Neural crest cell (in vitro differentiated cells): ENCODE measurements at regions not wholly inside any gene's neighbourhood (a gene's known extent, or its start where the extent isn't known, plus 50 kb on each side); places are given as distances from the start of the nearest gene placed in this dataset.
"Not testable (repeated sequence)": the region's sequence is repeated elsewhere in the genome, so short reads cannot be mapped to it uniquely, and the experiment has no call there.

Experiments
- DNase-seq: peaks from one replicate; pipeline ENCODE4 v3.0.0; 2021; ENCODE audit warnings: low read depth, mixed read lengths, low spot score
- H3K27ac Mint-ChIP-seq: one replicate; pipeline ENCODE4 v1.8.0; 2021; ENCODE audit warnings: mild to moderate bottlenecking, mixed read lengths; ENCODE audit not compliant: unreplicated experiment
- H3K27me3 Mint-ChIP-seq: 2 replicates; pipeline ENCODE4 v1.8.0; 2021; ENCODE audit warnings: low read depth, mild to moderate bottlenecking, mixed read lengths
- H3K36me3 Mint-ChIP-seq: 2 replicates; pipeline ENCODE4 v1.8.0; 2021; ENCODE audit warnings: low read depth, mild to moderate bottlenecking, mixed read lengths
- H3K4me1 Mint-ChIP-seq: 2 replicates; pipeline ENCODE4 v1.8.0; 2021; ENCODE audit warnings: mixed read lengths
- H3K4me3 Mint-ChIP-seq: one replicate; pipeline ENCODE4 v1.8.0; 2021; ENCODE audit warnings: mild to moderate bottlenecking, mixed read lengths
- H3K9me3 Mint-ChIP-seq: 2 replicates; pipeline ENCODE4 v1.8.0; 2021; ENCODE audit warnings: mixed read lengths
- CTCF ChIP-seq: fragments of 200-600 bp; sonication (generic); conservative IDR thresholded peaks from 2 replicates; pipeline ENCODE4 v1.5.0; 2021; ENCODE audit warnings: antibody characterized with exemption, mild to moderate bottlenecking

- no peak for TF ChIP-seq CTCF
- Mint-ChIP-seq H3K27me3 (no peaks in the 10 kb centered on the region), H3K27ac (no peak overlapping the region), H3K9me3 (no peaks in the 10 kb centered on the region), H3K4me1 (no peaks in the 10 kb centered on the region), H3K36me3 (no peaks in the 10 kb centered on the region), H3K4me3 (no peak overlapping the region)
- DNase-seq: no peak
Measured at GRCh38 chr21:22351076-22351475, 1352.9 kb downstream of the NCAM2 start.

- Mint-ChIP-seq H3K4me3 (no peak overlapping the region), H3K27ac (no peak overlapping the region), H3K9me3 (no peaks in the 10 kb centered on the region), H3K36me3 (no peaks in the 10 kb centered on the region), H3K27me3 (no peaks in the 10 kb centered on the region), H3K4me1 (no peaks in the 10 kb centered on the region)
- DNase-seq: no peak
- no peak for TF ChIP-seq CTCF
Measured at GRCh38 chr21:22352088-22352487, 1353.9 kb downstream of the NCAM2 start.

DNA sequence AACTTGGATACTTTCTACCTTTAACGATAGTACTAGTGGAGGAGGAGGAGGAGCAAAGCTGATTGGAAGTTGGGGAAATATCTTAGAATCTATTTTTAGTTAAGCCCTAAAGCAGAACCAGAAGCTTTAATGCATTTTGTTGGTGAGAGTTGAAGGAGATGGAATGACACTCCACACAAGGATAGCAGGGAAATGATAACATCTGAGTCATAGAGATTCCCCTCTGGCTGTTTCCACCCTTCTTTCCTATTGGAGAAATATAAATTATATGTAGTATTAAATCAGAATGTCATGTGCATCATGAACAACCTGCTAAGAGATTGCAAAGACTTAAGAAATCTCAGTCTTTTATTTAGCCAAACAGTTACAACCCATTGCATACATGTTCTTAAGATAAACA, 1357.7 kb downstream of the NCAM2 start:
- DNase-seq: no peak
- no peak for TF ChIP-seq CTCF
- H3K4me3 Mint-ChIP-seq: no peak overlapping the region
- H3K4me1 Mint-ChIP-seq: no peaks in the 10 kb centered on the region
- H3K9me3 Mint-ChIP-seq: peaks cover 2% of the 10 kb centered on the region
- no peaks in the 10 kb centered on the region for H3K27me3 Mint-ChIP-seq
- no peaks in the 10 kb centered on the region for H3K36me3 Mint-ChIP-seq
- H3K27ac Mint-ChIP-seq: no peak overlapping the region

DNA sequence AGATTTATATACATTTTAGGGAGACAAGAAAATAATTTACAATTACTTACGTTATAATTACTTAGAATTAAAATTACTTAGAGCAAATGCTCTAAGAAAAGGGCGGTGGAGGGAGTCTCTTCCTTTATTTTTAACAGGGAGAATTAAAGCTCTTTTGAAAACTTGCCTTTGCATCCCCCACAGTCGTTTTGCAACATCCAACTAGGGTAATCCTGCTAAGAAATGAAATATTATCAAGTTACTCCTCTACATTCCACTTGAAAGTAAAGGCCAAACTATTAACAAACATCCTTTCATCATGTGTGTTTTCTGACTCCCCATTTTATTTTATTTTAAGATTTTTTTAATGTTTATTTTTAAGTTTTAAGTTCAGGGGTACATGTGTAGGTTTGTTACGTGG, 1358.5 kb downstream of the NCAM2 start:
- DNase-seq: no peak
- H3K27ac Mint-ChIP-seq: no peak overlapping the region
- H3K9me3 Mint-ChIP-seq: peaks cover 2% of the 10 kb centered on the region
- TF ChIP-seq CTCF: no peak
- H3K4me3 Mint-ChIP-seq: no peak overlapping the region
- no peaks in the 10 kb centered on the region for H3K4me1 Mint-ChIP-seq
- no peaks in the 10 kb centered on the region for H3K36me3 Mint-ChIP-seq
- H3K27me3 Mint-ChIP-seq: no peaks in the 10 kb centered on the region

DNA sequence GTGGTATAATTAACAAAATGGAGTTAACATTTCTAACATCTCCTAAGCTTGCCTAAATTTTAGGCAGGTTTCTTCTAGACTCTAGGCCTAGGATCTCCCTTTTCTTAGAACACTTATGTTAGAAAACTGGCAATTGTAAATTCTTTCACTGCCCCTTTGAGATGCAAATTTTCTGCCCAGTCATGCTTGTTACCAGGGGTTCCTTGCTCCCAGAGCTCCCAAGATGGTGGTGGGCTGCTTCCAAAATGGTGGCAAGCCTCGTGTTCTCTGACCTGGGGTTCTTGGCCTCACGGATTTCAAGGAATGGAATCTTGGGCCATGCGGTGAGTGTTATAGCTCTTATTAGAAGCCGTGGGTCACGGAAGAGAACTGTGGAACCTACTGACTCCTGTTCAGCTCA, 1361.4 kb downstream of the NCAM2 start:
- not testable (repeated sequence) for H3K36me3 Mint-ChIP-seq, H3K4me1 Mint-ChIP-seq, H3K27ac Mint-ChIP-seq, H3K9me3 Mint-ChIP-seq, DNase-seq, H3K27me3 Mint-ChIP-seq, H3K4me3 Mint-ChIP-seq

DNA sequence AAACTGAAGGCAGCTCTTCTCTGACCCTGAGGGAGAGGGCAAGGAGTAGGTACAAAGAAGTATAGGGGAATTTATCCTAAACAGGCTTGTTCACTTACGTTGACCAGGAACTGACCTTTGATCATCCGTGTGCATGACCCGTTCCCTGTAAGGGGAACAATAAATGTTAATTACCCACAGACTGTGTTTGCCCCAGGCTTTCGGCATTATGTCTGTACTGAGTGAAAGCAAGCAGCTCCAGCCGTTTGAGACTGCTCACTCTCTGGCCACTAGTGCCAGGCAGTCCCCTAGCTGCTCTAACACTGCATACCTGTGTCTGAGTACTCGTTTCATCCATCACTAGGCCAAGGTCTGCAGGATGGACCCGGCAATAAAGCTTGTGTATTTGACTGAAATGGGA, 1365.3 kb downstream of the NCAM2 start:
- Mint-ChIP-seq H3K4me1 (no peaks in the 10 kb centered on the region), H3K4me3 (no peak overlapping the region)

More for the DNA sequence above, 1365.3 kb downstream of the NCAM2 start:
- no peak for TF ChIP-seq CTCF
- Mint-ChIP-seq H3K36me3 (no peaks in the 10 kb centered on the region), H3K27ac (no peak overlapping the region), H3K27me3 (no peaks in the 10 kb centered on the region), H3K9me3 (peaks cover 2% of the 10 kb centered on the region)
- DNase-seq: no peak
